Neuronal stem cell (in vitro differentiated cells): ENCODE measurements at regions not wholly inside any gene's neighbourhood (a gene's known extent, or its start where the extent isn't known, plus 50 kb on each side); places are given as distances from the start of the nearest gene placed in this dataset.

Source experiments
- DNase-seq: peaks from one replicate; pipeline ENCODE4 v3.0.0-alpha.2; 2013; ENCODE audit warnings: low spot score
- H2AFZ ChIP-seq: one replicate; pipeline ENCODE4 v1.6.1; 2013; ENCODE audit warnings: mild to moderate bottlenecking, low read length, inconsistent platforms
- H2AK5ac ChIP-seq: 2 replicates; pipeline ENCODE4 v1.6.1; 2013; ENCODE audit warnings: low read depth, mild to moderate bottlenecking, inconsistent platforms, low read length, moderate library complexity, mixed read lengths
- H2BK120ac ChIP-seq: 2 replicates; pipeline ENCODE4 v1.6.1; 2013; ENCODE audit warnings: low read depth, mild to moderate bottlenecking, inconsistent platforms, low read length, moderate library complexity, mixed read lengths
- H2BK12ac ChIP-seq: one replicate; pipeline ENCODE4 v1.6.1; 2013; ENCODE audit warnings: low read length, inconsistent platforms
- H2BK15ac ChIP-seq: 2 replicates; pipeline ENCODE4 v1.6.1; 2013; ENCODE audit warnings: mild to moderate bottlenecking, low read length, inconsistent platforms, mixed read lengths
- H2BK5ac ChIP-seq: one replicate; pipeline ENCODE4 v1.6.1; 2013; ENCODE audit warnings: inconsistent platforms, mild to moderate bottlenecking, low read length, moderate library complexity
- H3K14ac ChIP-seq: one replicate; pipeline ENCODE4 v1.6.1; 2013; ENCODE audit warnings: low read length, inconsistent platforms
- H3K18ac ChIP-seq: 2 replicates; pipeline ENCODE4 v1.6.1; 2013; ENCODE audit warnings: low read length, inconsistent platforms
- H3K23ac ChIP-seq: 2 replicates; pipeline ENCODE4 v1.6.1; 2013; ENCODE audit warnings: low read depth, mild to moderate bottlenecking, mixed read lengths, low read length, inconsistent platforms; ENCODE audit not compliant: poor library complexity
- H3K27ac ChIP-seq: replicated peaks from 3 replicates; pipeline ENCODE4 v1.5.1; 2013; ENCODE audit warnings: low read length, inconsistent platforms
- H3K27me3 ChIP-seq, 3 experiments: 2 replicates each; pipeline ENCODE4 v1.6.1; 2013; ENCODE audit warnings: low read length in 3 of 3, mild to moderate bottlenecking in 2 of 3, inconsistent platforms in 1 of 3, low read depth in 1 of 3, mixed read lengths in 1 of 3, moderate library complexity in 1 of 3; ENCODE audit not compliant: control insufficient read depth in 3 of 3, insufficient read depth in 3 of 3
- H3K36me3 ChIP-seq, 2 donors: replicated peaks in 1 of 2; 2 replicates each; pipeline ENCODE4 v1.6.1; 2013; ENCODE audit warnings: low read length in 2 of 2; ENCODE audit not compliant: control insufficient read depth in 2 of 2, insufficient read depth in 2 of 2
- H3K4ac ChIP-seq: 2 replicates; pipeline ENCODE4 v1.6.1; 2013; ENCODE audit warnings: inconsistent platforms, mild to moderate bottlenecking, low read length, moderate library complexity
- H3K4me1 ChIP-seq, 2 donors: 1 replicate in 1 of 2; 2 replicates in 1 of 2; pipeline ENCODE4 v1.6.1; 2013; ENCODE audit warnings: low read length in 2 of 2, low read depth in 1 of 2; ENCODE audit not compliant: control insufficient read depth in 2 of 2, insufficient read depth in 1 of 2
- H3K4me2 ChIP-seq: one replicate; pipeline ENCODE4 v1.6.1; 2013; ENCODE audit warnings: mild to moderate bottlenecking, low read length, inconsistent platforms; ENCODE audit not compliant: insufficient read depth, poor library complexity, severe bottlenecking
- H3K4me3 ChIP-seq, 2 donors: 2 replicates each; pipeline ENCODE4 v1.5.1; 2013; ENCODE audit warnings: low read length in 2 of 2, mild to moderate bottlenecking in 2 of 2, inconsistent platforms in 1 of 2, moderate library complexity in 1 of 2
- H3K79me1 ChIP-seq: one replicate; pipeline ENCODE4 v1.6.1; 2013; ENCODE audit warnings: low read depth, mild to moderate bottlenecking, inconsistent platforms, low read length, moderate library complexity
- H3K9ac ChIP-seq: one replicate; pipeline ENCODE4 v1.6.1; 2013; ENCODE audit warnings: mild to moderate bottlenecking, low read depth, low read length, inconsistent platforms; ENCODE audit not compliant: poor library complexity
- H3K9me3 ChIP-seq, 2 donors: replicated peaks in 1 of 2; 2 replicates each; pipeline versions ENCODE3 to v1.6.1; 2013; ENCODE audit warnings: low read length in 2 of 2, mild to moderate bottlenecking in 2 of 2, inconsistent platforms in 1 of 2, low read depth in 1 of 2, mixed read lengths in 1 of 2, moderate library complexity in 1 of 2; ENCODE audit not compliant: control insufficient read depth in 2 of 2, insufficient read depth in 1 of 2
- H4K8ac ChIP-seq: one replicate; pipeline ENCODE4 v1.6.1; 2013; ENCODE audit warnings: low read depth, mild to moderate bottlenecking, inconsistent platforms, low read length, moderate library complexity
- H4K91ac ChIP-seq: one replicate; pipeline ENCODE4 v1.6.1; 2013; ENCODE audit warnings: low read length, low read depth, mild to moderate bottlenecking, inconsistent platforms; ENCODE audit not compliant: poor library complexity
- WGBS, 2 donors: extraction: QIAGEN DNeasy Blood & Tissue Kit; methylation state at CpG; one replicate each; pipeline ENCODE4 v1.1.7; 2013; ENCODE audit warnings: missing lambda C conversion rate in 2 of 2, mixed read lengths in 1 of 2; ENCODE audit not compliant: insufficient read length in 2 of 2, insufficient replicate concordance in 1 of 2; ENCODE audit errors: extremely low coverage in 2 of 2; 5-methylcytosine and 5-hydroxymethylcytosine counted together

- Histone ChIP-seq H2AK5ac (no peak overlapping the region), H3K36me3 (no peaks in the 10 kb centered on the region), H3K14ac (no peak overlapping the region), H2BK12ac (no peak overlapping the region), H3K23ac (no peak overlapping the region), H3K4me2 (no peak overlapping the region), H3K27ac (no peak overlapping the region), H3K79me1 (no peaks in the 10 kb centered on the region), H2BK5ac (no peak overlapping the region), H2AFZ (no peak overlapping the region), H3K9ac (no peak overlapping the region), H4K91ac (no peak overlapping the region), H2BK120ac (no peak overlapping the region), H3K4ac (no peak overlapping the region), H3K9me3 (no peaks in the 10 kb centered on the region), H2BK15ac (no peak overlapping the region), H3K4me1 (no peaks in the 10 kb centered on the region), H3K4me3 (no peak overlapping the region), H4K8ac (no peak overlapping the region), H3K27me3 (no peaks in the 10 kb centered on the region), H3K18ac (no peak overlapping the region)
- no CpG with 5 or more reads among the region's 6 CpGs for WGBS, 2 donors
- no peak for DNase-seq
Measured at GRCh38 chr1:189606047-189606446, 871.6 kb downstream of the BRINP3 start.

- no peaks in the 10 kb centered on the region for H3K36me3 ChIP-seq
- H3K9ac ChIP-seq = no peak overlapping the region
- H3K4me2 ChIP-seq = no peak overlapping the region
- no peak overlapping the region for H3K23ac ChIP-seq
- H2BK120ac ChIP-seq = no peak overlapping the region
- no peak overlapping the region for H2BK12ac ChIP-seq
- H2AFZ ChIP-seq = no peak overlapping the region
- no peak overlapping the region for H3K4me3 ChIP-seq
- no peak overlapping the region for H2AK5ac ChIP-seq
- DNase-seq = no peak
- H3K14ac ChIP-seq = no peak overlapping the region
- H2BK5ac ChIP-seq = no peak overlapping the region
- H3K4ac ChIP-seq = no peak overlapping the region
- no peak overlapping the region for H4K8ac ChIP-seq
- no peak overlapping the region for H2BK15ac ChIP-seq
- no peaks in the 10 kb centered on the region for H3K4me1 ChIP-seq
- WGBS, 2 donors = no CpG with 5 or more reads among the region's 2 CpGs
- no peak overlapping the region for H4K91ac ChIP-seq
- H3K27ac ChIP-seq = no peak overlapping the region
- H3K9me3 ChIP-seq = no peaks in the 10 kb centered on the region
- no peaks in the 10 kb centered on the region for H3K27me3 ChIP-seq
- no peak overlapping the region for H3K18ac ChIP-seq
- no peaks in the 10 kb centered on the region for H3K79me1 ChIP-seq
Measured at GRCh38 chr1:189606795-189607476, 870.7 kb downstream of the BRINP3 start.

- Histone ChIP-seq H2AFZ (no peak overlapping the region), H2BK120ac (no peak overlapping the region), H3K36me3 (no peaks in the 10 kb centered on the region), H3K4me2 (no peak overlapping the region), H3K18ac (no peak overlapping the region), H3K14ac (no peak overlapping the region), H3K4ac (no peak overlapping the region), H3K27me3 (no peaks in the 10 kb centered on the region), H3K23ac (no peak overlapping the region), H3K9me3 (no peaks in the 10 kb centered on the region), H4K91ac (no peak overlapping the region), H3K79me1 (no peaks in the 10 kb centered on the region), H3K4me3 (no peak overlapping the region), H4K8ac (no peak overlapping the region), H3K9ac (no peak overlapping the region), H2BK5ac (no peak overlapping the region), H2BK15ac (no peak overlapping the region), H2BK12ac (no peak overlapping the region), H2AK5ac (no peak overlapping the region), H3K4me1 (no peaks in the 10 kb centered on the region), H3K27ac (no peak overlapping the region)
- DNase-seq = no peak
- WGBS, 2 donors = no CpG with 5 or more reads among the region's 1 CpG
Measured at GRCh38 chr1:189607477-189608096, 870.1 kb downstream of the BRINP3 start.

- Histone ChIP-seq H2AFZ (no peak overlapping the region), H3K4me3 (no peak overlapping the region), H3K18ac (no peak overlapping the region), H3K27me3 (no peaks in the 10 kb centered on the region), H2BK120ac (no peak overlapping the region), H3K4me1 (no peaks in the 10 kb centered on the region), H3K4ac (no peak overlapping the region), H4K91ac (no peak overlapping the region), H3K9ac (no peak overlapping the region), H2BK12ac (no peak overlapping the region), H2BK5ac (no peak overlapping the region), H3K4me2 (no peak overlapping the region), H2AK5ac (no peak overlapping the region), H3K14ac (no peak overlapping the region), H3K79me1 (no peaks in the 10 kb centered on the region), H3K36me3 (no peaks in the 10 kb centered on the region), H3K27ac (no peak overlapping the region), H4K8ac (no peak overlapping the region), H3K23ac (no peak overlapping the region), H3K9me3 (no peaks in the 10 kb centered on the region), H2BK15ac (no peak overlapping the region)
- WGBS, 2 donors = no CpG with 5 or more reads among the region's 2 CpGs
- DNase-seq = no peak
Measured at GRCh38 chr1:189609167-189609566, 868.5 kb downstream of the BRINP3 start.
